OCI-LY7 (cell line): ENCODE measurements at regions not wholly inside any gene's neighbourhood (a gene's known extent, or its start where the extent isn't known, plus 50 kb on each side); places are given as distances from the start of the nearest gene placed in this dataset.

ENCODE experiments used
- BruUV-seq: library from RNA; stranded (reverse); fragments of 400-500 nt; replicated peaks from 2 replicates; lab custom pipeline; 2021; lab: Mats Ljungman, UMichigan
- CTCF ChIA-PET: fragments of 300-600 bp; sonication (Branson Sonifier 250); formaldehyde crosslinking; loops from one replicate; lab custom pipeline; 2022; ENCODE audit warnings: antibody characterized with exemption; ENCODE audit not compliant: unreplicated experiment; lab: Charles Lee
- POLR2A ChIA-PET: fragments of 300-600 bp; sonication (Branson Sonifier 250); formaldehyde crosslinking; loops from one replicate; lab custom pipeline; 2022; ENCODE audit warnings: antibody characterized with exemption; lab: Charles Lee
- DNase-seq: peaks from one replicate; pipeline ENCODE4 v3.0.0-alpha.2; 2015; ENCODE audit warnings: low spot score
- H2AFZ ChIP-seq: fragments of 200-600 bp; sonication (generic), shearing (Covaris generic); 2 replicates; pipeline ENCODE4 v1.6.1; 2014; ENCODE audit warnings: mild to moderate bottlenecking, antibody characterized with exemption, low read length, moderate library complexity
- H3K27ac ChIP-seq: fragments of 200-600 bp; sonication (generic); 2 replicates; pipeline ENCODE4 v1.5.1; 2014; ENCODE audit warnings: mixed run types, low read depth, mild to moderate bottlenecking, moderate library complexity, low read length, inconsistent platforms; ENCODE audit not compliant: poor library complexity, severe bottlenecking
- H3K36me3 ChIP-seq: fragments of 200-600 bp; sonication (generic); 2 replicates; pipeline ENCODE4 v1.6.1; 2014; ENCODE audit warnings: mild to moderate bottlenecking, antibody characterized with exemption, low read length, moderate library complexity, mixed read lengths; ENCODE audit not compliant: insufficient read depth
- H3K4me1 ChIP-seq: fragments of 200-600 bp; sonication (generic); 2 replicates; pipeline ENCODE4 v1.5.1; 2014; ENCODE audit warnings: mild to moderate bottlenecking, low read length; ENCODE audit not compliant: insufficient read depth, poor library complexity, severe bottlenecking
- H3K4me2 ChIP-seq: fragments of 200-600 bp; sonication (generic); 2 replicates; pipeline ENCODE4 v1.6.1; 2014; ENCODE audit warnings: mild to moderate bottlenecking, low read length
- H3K4me3 ChIP-seq: fragments of 200-600 bp; sonication (generic); 2 replicates; pipeline ENCODE4 v1.5.1; 2014; ENCODE audit warnings: mild to moderate bottlenecking, low read depth, low read length; ENCODE audit not compliant: poor library complexity, severe bottlenecking
- H3K79me2 ChIP-seq: fragments of 200-600 bp; sonication (generic); 2 replicates; pipeline ENCODE4 v1.6.1; 2016; ENCODE audit warnings: low read depth, mild to moderate bottlenecking, low read length, moderate library complexity, mixed read lengths; ENCODE audit not compliant: insufficient read depth
- H3K9me2 ChIP-seq: fragments of 200-600 bp; sonication (generic); 2 replicates; pipeline ENCODE4 v1.6.1; 2016; ENCODE audit warnings: mild to moderate bottlenecking, low read length, mixed read lengths; ENCODE audit not compliant: insufficient read depth
- H3K9me3 ChIP-seq: fragments of 200-600 bp; sonication (generic); 2 replicates; pipeline ENCODE4 v1.6.1; 2014; ENCODE audit warnings: mild to moderate bottlenecking, mixed run types, low read length, mixed read lengths
- H4K20me1 ChIP-seq: fragments of 200-600 bp; sonication (generic); 2 replicates; pipeline ENCODE4 v1.6.1; 2014; ENCODE audit warnings: mild to moderate bottlenecking, antibody characterized with exemption, low read length, moderate library complexity, mixed read lengths; ENCODE audit not compliant: insufficient read depth
- EZH2phosphoT487 ChIP-seq: fragments of 200-600 bp; sonication (generic); IDR thresholded peaks from 2 replicates; pipeline ENCODE4 v1.6.1; 2018; ENCODE audit warnings: low read depth, borderline replicate concordance, mild to moderate bottlenecking, mixed run types, antibody characterized with exemption, low read length, moderate library complexity, mixed read lengths
- intact Hi-C: fragments of 100-400 bp; cut with micrococcal nuclease; formaldehyde crosslinking; loops from one replicate; pipeline ENCODE4 v1.10.0; 2022; ENCODE audit not compliant: unreplicated experiment
- TF ChIP-seq, protein P1 (sequence below): fragments of 200-600 bp; sonication (generic); conservative IDR thresholded peaks from 2 replicates; pipeline ENCODE4 v1.5.1; 2014; ENCODE audit warnings: mild to moderate bottlenecking, antibody characterized with exemption, low read length, moderate library complexity, mixed read lengths

DNA sequence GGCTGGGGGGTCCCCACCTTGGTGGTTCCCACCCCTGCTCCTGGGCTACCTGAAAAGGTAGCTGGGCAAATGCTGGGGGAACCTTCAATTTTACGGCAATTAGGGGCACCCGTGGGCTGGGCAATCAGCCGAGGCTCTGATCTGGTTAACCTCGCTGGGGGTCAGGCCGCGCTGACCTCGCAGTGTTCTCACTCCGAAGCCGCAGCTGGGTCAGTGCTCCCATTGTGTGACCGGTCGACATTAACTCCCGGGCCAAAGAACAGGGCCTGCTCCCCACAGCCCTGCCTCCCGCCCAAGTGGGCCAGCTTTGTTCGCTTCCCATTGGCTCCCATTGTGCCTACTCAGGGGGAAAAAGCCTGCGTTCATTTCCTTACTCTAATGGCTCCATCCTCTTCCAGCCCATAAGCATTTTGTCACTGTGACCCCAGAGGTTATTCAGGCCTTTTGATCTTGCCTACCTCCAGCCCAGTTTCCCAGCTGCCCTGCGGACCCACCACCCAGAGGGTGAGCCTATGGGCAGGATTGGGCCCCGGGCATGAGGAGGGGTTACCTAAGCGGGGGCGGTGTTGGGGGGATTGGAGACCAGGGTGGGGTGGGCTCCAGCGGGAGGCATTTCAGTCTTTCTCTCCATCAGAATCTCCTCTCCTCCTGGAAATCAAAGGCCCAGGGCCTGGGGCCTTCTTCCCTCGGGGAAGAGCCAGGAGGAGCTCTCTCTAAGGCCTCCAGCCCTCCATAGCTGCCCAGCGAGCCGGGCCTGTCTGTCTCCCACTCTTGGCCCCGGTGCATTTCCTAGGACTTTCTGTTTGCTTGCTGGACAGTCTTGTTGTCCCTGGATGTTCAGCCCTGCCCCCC is 90.1 kb downstream of the MYCN start:
- intact Hi-C loops: no loop called here
- Histone ChIP-seq H3K27ac (no peak overlapping the region), H3K4me2 (no peak overlapping the region), H3K4me1 (no peaks in the 10 kb centered on the region), H3K9me3 (no peaks in the 10 kb centered on the region), H2AFZ (no peak overlapping the region), H3K9me2 (no peaks in the 10 kb centered on the region), H4K20me1 (no peaks in the 10 kb centered on the region), H3K4me3 (no peak overlapping the region), H3K36me3 (no peaks in the 10 kb centered on the region), H3K79me2 (no peaks in the 10 kb centered on the region)
- BruUV-seq: no TSS peak
- TF ChIP-seq EZH2phosphoT487: no peak
- TF ChIP-seq, protein P1, sequence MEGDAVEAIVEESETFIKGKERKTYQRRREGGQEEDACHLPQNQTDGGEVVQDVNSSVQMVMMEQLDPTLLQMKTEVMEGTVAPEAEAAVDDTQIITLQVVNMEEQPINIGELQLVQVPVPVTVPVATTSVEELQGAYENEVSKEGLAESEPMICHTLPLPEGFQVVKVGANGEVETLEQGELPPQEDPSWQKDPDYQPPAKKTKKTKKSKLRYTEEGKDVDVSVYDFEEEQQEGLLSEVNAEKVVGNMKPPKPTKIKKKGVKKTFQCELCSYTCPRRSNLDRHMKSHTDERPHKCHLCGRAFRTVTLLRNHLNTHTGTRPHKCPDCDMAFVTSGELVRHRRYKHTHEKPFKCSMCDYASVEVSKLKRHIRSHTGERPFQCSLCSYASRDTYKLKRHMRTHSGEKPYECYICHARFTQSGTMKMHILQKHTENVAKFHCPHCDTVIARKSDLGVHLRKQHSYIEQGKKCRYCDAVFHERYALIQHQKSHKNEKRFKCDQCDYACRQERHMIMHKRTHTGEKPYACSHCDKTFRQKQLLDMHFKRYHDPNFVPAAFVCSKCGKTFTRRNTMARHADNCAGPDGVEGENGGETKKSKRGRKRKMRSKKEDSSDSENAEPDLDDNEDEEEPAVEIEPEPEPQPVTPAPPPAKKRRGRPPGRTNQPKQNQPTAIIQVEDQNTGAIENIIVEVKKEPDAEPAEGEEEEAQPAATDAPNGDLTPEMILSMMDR: no peak
- ChIA-PET POLR2A (no interaction called here), CTCF (no interaction called here)
- DNase-seq: no peak

DNA sequence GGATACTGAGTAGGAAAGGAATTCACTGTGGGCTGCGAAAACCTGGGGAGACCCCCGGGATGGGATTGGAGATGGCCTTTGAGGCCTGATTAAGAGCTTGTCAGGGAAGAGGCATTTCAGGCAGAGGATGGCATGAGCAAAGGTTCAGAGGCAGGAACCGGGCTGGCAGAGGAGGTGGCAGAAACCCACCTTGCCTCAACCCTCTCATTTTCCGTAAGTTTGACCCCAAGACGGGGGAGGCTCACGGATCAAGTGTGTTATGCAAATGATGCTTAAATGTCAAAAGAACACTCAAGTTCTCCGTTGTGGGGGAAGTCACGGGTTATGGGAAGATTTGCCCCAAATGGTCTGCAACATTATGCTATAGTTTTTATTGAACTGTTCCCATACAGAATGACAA is 88.3 kb downstream of the MYCN start:
- POLR2A ChIA-PET: no interaction called here
- H3K79me2 ChIP-seq: no peaks in the 10 kb centered on the region
- H3K9me2 ChIP-seq: no peaks in the 10 kb centered on the region
- no peaks in the 10 kb centered on the region for H4K20me1 ChIP-seq
- no peaks in the 10 kb centered on the region for H3K9me3 ChIP-seq
- TF ChIP-seq, protein P1: no peak
- TF ChIP-seq EZH2phosphoT487: no peak
- H3K27ac ChIP-seq: no peak overlapping the region
- DNase-seq: no peak
- no peaks in the 10 kb centered on the region for H3K4me1 ChIP-seq
- intact Hi-C loops: no loop called here
- H2AFZ ChIP-seq: no peak overlapping the region
- no peak overlapping the region for H3K4me2 ChIP-seq
- CTCF ChIA-PET: no interaction called here
- no peaks in the 10 kb centered on the region for H3K36me3 ChIP-seq
- no peak overlapping the region for H3K4me3 ChIP-seq
- no TSS peak for BruUV-seq

DNA sequence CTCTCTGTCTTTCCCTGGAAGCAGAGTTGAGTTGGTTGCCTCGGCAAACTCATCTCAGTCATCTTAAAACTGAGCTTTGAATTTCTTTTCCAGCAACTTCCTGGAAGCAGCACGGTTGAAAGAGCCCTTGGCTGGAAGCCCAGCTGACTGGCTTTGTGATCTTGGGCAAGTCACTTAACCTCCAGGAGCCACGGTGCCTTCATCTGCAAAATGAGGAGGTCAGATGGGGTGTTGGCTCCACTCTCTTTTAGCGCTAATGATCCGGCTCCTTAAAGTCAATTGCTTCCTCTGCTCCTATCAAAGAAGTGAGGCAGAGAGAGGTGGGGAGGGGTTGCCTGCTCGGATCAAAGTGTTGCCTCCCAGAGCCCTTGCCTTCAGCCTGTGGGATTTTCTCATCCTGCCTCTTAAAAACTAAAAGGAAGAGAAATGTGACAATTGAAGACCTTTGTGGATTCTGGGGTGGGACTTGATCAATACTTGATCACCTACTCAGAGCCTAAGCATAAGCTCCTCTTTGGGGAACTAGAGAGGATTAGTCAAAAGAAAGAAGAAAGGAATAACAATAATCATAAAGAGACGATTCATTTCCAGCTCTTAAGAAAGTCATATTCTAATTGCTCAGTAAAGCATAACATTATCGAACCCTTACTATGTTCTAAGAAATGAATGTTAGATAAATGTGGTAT is 86.6 kb downstream of the MYCN start:
- intact Hi-C loops: no loop called here
- Histone ChIP-seq H3K9me3 (no peaks in the 10 kb centered on the region), H3K27ac (no peak overlapping the region), H3K4me1 (no peaks in the 10 kb centered on the region), H2AFZ (no peak overlapping the region), H3K9me2 (no peaks in the 10 kb centered on the region), H3K36me3 (no peaks in the 10 kb centered on the region), H3K4me3 (no peak overlapping the region), H3K4me2 (no peak overlapping the region), H3K79me2 (no peaks in the 10 kb centered on the region), H4K20me1 (no peaks in the 10 kb centered on the region)
- ChIA-PET CTCF (no interaction called here), POLR2A (interaction anchor here (0.5 to 0.8 kb wide), 2 partner anchors 11 to 18 kb away, joined by 3 to 4 read pairs; no protein-coding TSS in a partner anchor)
- no peak for TF ChIP-seq EZH2phosphoT487
- TF ChIP-seq, protein P1: no peak
- no peak for DNase-seq
- BruUV-seq: no TSS peak
